ENCODE measurements at regions not wholly inside any gene's neighbourhood (a gene's known extent, or its start where the extent isn't known, plus 50 kb on each side); places are given as distances from the start of the nearest gene placed in this dataset.

DNA sequence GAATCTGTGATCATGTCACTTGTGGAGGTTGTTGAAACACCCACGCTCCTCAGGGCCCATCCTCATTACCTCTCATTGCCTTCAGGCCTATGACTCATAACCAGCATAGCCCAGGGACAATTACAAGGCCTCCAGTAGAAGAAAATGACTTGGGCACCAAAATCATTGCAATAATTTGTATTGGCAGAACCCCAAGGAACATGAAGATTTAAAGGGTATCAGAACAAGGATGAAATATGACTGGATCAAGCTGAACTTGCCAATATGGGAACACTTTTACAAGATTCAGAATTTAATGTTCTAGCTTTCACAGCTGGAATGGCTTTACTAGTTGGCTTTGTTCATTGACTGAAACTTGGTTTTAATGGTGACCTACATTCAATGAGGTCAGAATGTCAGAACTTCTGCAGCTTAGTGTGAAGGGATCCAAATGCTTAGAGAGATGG, 156.4 kb downstream of the COPS8 start:
- TF ChIP-seq, protein P1, sequence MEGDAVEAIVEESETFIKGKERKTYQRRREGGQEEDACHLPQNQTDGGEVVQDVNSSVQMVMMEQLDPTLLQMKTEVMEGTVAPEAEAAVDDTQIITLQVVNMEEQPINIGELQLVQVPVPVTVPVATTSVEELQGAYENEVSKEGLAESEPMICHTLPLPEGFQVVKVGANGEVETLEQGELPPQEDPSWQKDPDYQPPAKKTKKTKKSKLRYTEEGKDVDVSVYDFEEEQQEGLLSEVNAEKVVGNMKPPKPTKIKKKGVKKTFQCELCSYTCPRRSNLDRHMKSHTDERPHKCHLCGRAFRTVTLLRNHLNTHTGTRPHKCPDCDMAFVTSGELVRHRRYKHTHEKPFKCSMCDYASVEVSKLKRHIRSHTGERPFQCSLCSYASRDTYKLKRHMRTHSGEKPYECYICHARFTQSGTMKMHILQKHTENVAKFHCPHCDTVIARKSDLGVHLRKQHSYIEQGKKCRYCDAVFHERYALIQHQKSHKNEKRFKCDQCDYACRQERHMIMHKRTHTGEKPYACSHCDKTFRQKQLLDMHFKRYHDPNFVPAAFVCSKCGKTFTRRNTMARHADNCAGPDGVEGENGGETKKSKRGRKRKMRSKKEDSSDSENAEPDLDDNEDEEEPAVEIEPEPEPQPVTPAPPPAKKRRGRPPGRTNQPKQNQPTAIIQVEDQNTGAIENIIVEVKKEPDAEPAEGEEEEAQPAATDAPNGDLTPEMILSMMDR (conservative IDR thresholded peaks at IDR 0.05; ENCODE audit: low read depth, low read length), result no peak
- TF ChIP-seq EZH2 (IDR thresholded peaks at IDR 0.05; ENCODE audit: borderline replicate concordance, low read depth, low read length, poor library complexity, severe bottlenecking), result no peak

Measured in A673 (cell line).